ENCODE measurements at regions not wholly inside any gene's neighbourhood (a gene's known extent, or its start where the extent isn't known, plus 50 kb on each side); places are given as distances from the start of the nearest gene placed in this dataset.

DNA sequence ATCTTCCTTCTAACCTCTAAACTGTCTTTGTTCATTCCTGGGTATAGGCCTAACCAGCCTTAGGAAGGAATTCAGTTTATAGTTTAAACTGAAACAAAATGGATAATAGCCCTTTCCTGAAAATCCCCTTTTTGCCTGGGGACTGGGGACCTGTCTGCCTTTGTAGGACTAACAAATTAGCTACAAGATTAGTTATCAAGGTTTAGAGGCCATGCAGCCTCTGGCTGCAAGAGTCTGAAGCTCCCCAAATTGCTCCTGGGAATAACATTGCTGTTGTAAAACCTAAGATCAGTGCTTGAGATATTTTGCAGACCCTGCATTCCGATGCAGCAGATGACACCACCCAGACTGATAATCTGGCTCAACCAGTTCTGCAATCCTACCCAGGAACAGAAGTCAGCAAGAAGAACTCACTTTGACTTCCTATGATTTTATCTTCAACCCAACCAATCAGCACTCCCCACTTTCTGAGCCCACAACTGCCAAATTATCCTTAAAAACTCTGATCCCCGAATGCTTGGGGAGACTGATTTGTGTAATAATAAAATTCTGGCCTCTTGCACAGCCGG is 96.6 kb upstream of the ETV3 start:
- Histone ChIP-seq H3K27me3 (replicated peaks; ENCODE audit: insufficient read depth) (no peaks in the 10 kb centered on the region), H3K27ac (no peak overlapping the region), H3K4me3 (no peak overlapping the region), H3K9me3 (no peaks in the 10 kb centered on the region), H3K36me3 (no peaks in the 10 kb centered on the region), H3K4me1 (ENCODE audit: control insufficient read depth in 1 of 2, low read depth in 2 of 2) (no peaks in the 10 kb centered on the region)
- DNase-seq (ENCODE audit: low spot score) (no peak), ATAC-seq (ENCODE audit: insufficient number of reproducible peaks, low FRiP score, low read depth) (no peak)
- TF ChIP-seq, protein P1, sequence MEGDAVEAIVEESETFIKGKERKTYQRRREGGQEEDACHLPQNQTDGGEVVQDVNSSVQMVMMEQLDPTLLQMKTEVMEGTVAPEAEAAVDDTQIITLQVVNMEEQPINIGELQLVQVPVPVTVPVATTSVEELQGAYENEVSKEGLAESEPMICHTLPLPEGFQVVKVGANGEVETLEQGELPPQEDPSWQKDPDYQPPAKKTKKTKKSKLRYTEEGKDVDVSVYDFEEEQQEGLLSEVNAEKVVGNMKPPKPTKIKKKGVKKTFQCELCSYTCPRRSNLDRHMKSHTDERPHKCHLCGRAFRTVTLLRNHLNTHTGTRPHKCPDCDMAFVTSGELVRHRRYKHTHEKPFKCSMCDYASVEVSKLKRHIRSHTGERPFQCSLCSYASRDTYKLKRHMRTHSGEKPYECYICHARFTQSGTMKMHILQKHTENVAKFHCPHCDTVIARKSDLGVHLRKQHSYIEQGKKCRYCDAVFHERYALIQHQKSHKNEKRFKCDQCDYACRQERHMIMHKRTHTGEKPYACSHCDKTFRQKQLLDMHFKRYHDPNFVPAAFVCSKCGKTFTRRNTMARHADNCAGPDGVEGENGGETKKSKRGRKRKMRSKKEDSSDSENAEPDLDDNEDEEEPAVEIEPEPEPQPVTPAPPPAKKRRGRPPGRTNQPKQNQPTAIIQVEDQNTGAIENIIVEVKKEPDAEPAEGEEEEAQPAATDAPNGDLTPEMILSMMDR (IDR thresholded peaks at IDR 0.05), result no peak

- Histone ChIP-seq H3K4me3 (no peak overlapping the region), H3K4me1 (ENCODE audit: control insufficient read depth in 1 of 2, low read depth in 2 of 2) (no peaks in the 10 kb centered on the region), H3K9me3 (no peaks in the 10 kb centered on the region), H3K36me3 (no peaks in the 10 kb centered on the region), H3K27me3 (replicated peaks; ENCODE audit: insufficient read depth) (no peaks in the 10 kb centered on the region), H3K27ac (no peak overlapping the region)
- no peak for ATAC-seq (ENCODE audit: insufficient number of reproducible peaks, low FRiP score, low read depth)
- no peak for DNase-seq (ENCODE audit: low spot score)
- TF ChIP-seq, protein P1 (IDR thresholded peaks at IDR 0.05), result no peak
Measured at GRCh38 chr1:157233131-157233530, 94.9 kb upstream of the ETV3 start.

DNA sequence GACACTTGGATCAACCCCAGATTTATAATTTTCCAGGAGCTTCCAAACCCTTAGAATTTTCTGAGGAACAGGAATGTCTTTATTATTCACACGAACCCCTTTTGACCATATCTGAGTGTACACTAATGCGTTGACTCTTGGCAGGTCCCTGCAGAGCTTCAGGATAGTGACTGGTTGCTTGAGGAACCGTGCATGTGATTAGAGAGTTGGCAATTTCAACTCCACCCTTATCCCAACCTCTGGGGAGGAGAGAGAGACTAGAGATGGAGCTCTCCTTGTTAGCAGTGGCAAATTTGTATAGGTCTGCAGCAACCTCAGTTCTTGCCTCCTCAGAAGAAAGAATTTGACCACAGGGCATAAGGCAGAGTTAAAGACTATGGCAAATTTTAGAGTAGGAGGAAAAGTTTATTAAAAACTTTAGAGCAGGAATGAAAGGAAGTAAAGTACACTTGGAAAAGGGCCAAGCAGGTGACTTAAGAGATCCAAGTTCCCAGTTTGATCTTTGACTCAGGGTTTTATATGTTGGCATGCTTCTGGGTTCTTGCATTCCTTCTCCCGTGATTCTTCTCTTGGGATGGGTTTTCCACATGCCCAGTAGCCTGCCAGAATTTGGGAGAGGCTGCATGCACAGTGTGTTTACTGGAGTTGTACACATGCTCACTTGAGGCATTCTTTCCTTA is 93.8 kb upstream of the ETV3 start:
- H3K27ac ChIP-seq, result no peak overlapping the region
- H3K4me1 ChIP-seq (ENCODE audit: control insufficient read depth in 1 of 2, low read depth in 2 of 2), result no peaks in the 10 kb centered on the region
- ATAC-seq (ENCODE audit: insufficient number of reproducible peaks, low FRiP score, low read depth) (no peak), DNase-seq (ENCODE audit: low spot score) (no peak)
- no peaks in the 10 kb centered on the region for H3K9me3 ChIP-seq
- TF ChIP-seq, protein P1 (IDR thresholded peaks at IDR 0.05), result no peak
- H3K4me3 ChIP-seq, result no peak overlapping the region
- no peaks in the 10 kb centered on the region for H3K36me3 ChIP-seq
- H3K27me3 ChIP-seq (replicated peaks; ENCODE audit: insufficient read depth), result no peaks in the 10 kb centered on the region

DNA sequence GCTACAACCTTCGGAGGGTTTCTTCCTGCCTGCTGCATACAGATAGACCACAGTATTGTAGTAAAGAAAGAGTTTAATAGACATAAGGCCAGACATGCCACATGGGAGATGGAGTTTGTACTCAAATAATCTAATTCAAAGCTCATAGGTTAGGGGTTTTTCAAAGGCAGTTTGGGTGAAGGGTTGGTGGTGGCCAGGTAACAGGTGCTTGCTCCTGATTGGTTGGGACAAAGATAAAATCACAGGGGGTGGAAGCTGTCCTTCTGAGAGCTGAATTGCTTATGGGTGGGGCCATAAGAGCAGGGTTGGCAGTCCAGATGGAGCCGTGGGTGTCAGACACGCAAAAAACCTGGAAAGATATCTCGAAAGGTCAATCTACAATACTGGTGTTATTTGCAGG is 92.3 kb upstream of the ETV3 start:
- no peak overlapping the region for H3K4me3 ChIP-seq
- no peaks in the 10 kb centered on the region for H3K36me3 ChIP-seq
- H3K27ac ChIP-seq, result no peak overlapping the region
- TF ChIP-seq, protein P1 (IDR thresholded peaks at IDR 0.05), result no peak
- H3K4me1 ChIP-seq (ENCODE audit: control insufficient read depth in 1 of 2, low read depth in 2 of 2), result no peaks in the 10 kb centered on the region
- no peaks in the 10 kb centered on the region for H3K9me3 ChIP-seq
- H3K27me3 ChIP-seq (replicated peaks; ENCODE audit: insufficient read depth), result no peaks in the 10 kb centered on the region
- no peak for ATAC-seq (ENCODE audit: insufficient number of reproducible peaks, low FRiP score, low read depth)
- no peak for DNase-seq (ENCODE audit: low spot score)

- Histone ChIP-seq H3K27me3 (replicated peaks; ENCODE audit: insufficient read depth) (no peaks in the 10 kb centered on the region), H3K9me3 (no peaks in the 10 kb centered on the region), H3K4me3 (no peak overlapping the region), H3K36me3 (no peaks in the 10 kb centered on the region), H3K27ac (no peak overlapping the region), H3K4me1 (ENCODE audit: control insufficient read depth in 1 of 2, low read depth in 2 of 2) (no peaks in the 10 kb centered on the region)
- TF ChIP-seq, protein P1 (IDR thresholded peaks at IDR 0.05), result no peak
- ATAC-seq (ENCODE audit: insufficient number of reproducible peaks, low FRiP score, low read depth) (no peak), DNase-seq (ENCODE audit: low spot score) (no peak)
Measured at GRCh38 chr1:157227700-157228099, 89.5 kb upstream of the ETV3 start.

Measured in thoracic aorta (tissue), 2 donors.